HEK293T (cell line): ENCODE measurements at regions not wholly inside any gene's neighbourhood (a gene's known extent, or its start where the extent isn't known, plus 50 kb on each side); places are given as distances from the start of the nearest gene placed in this dataset.

Source experiments
- CTCF ChIA-PET: fragments of 350-600 bp; formaldehyde crosslinking; extraction: SDS; loops from one replicate; lab custom pipeline; 2021; ENCODE audit warnings: antibody characterized with exemption, inconsistent platforms; lab: Yijun Ruan, JAX
- POLR2A ChIA-PET: fragments of 350-600 bp; formaldehyde crosslinking; extraction: SDS; loops from one replicate; lab custom pipeline; 2020; ENCODE audit warnings: antibody characterized with exemption, inconsistent platforms; lab: Yijun Ruan, JAX
- DNase-seq: peaks from one replicate; pipeline ENCODE4 v3.0.0; 2012; ENCODE audit warnings: mixed read lengths; ENCODE audit errors: extremely low spot score
- CTBP1 ChIP-seq: fragments of 450-650 bp; IDR thresholded peaks from 2 replicates; pipeline ENCODE4 v1.6.1; 2016; ENCODE audit warnings: borderline replicate concordance
- FOXK2 ChIP-seq: fragments of 450-650 bp; IDR thresholded peaks from 2 replicates; pipeline ENCODE4 v1.6.1; 2016; ENCODE audit warnings: mild to moderate bottlenecking
- LEF1 ChIP-seq: fragments of 450-650 bp; IDR thresholded peaks from 2 replicates; pipeline ENCODE4 v1.6.1; 2017; ENCODE audit warnings: mild to moderate bottlenecking, borderline replicate concordance
- NFRKB ChIP-seq: fragments of 450-650 bp; IDR thresholded peaks from 2 replicates; pipeline ENCODE4 v1.6.1; 2016; ENCODE audit warnings: mild to moderate bottlenecking, moderate library complexity
- ZNF384 ChIP-seq: fragments of 450-650 bp; IDR thresholded peaks from 2 replicates; pipeline ENCODE4 v1.6.1; 2016

DNA sequence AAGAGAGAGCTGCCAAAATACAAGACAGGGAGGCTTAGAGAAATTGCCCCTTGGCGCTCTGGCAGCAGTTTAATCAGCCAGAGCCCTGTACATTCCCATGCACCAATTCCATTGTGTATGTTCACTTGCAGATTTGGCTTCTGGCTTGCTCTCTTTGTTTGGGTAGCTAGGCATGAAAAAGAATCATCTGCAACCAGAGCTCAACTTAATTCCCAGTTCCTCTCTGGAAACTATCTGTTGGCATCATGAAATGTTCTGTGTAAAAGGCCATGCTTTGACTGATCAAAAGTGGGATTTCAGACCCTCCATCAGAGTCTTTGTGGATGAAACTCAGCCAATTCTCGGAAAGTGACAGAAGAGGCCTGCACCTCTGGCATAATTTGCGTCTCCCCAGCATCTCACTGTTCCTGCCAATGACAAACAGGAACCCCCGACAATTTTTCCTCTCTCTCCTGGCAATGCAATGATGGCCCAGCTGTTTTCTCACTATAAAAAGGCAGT is 53.8 kb upstream of the RAD23B start:
- DNase-seq, result no peak
- ChIA-PET CTCF (no interaction called here), POLR2A (interaction anchor here (1.0 kb wide), 1 partner anchor 23 kb away, joined by 3 read pairs; no protein-coding TSS in a partner anchor)
- no peak for TF ChIP-seq LEF1
- TF ChIP-seq CTBP1, result no peak
- no peak for TF ChIP-seq ZNF384
- TF ChIP-seq FOXK2, result no peak
- no peak for TF ChIP-seq NFRKB
